GM06990 (cell line): ENCODE measurements at regions not wholly inside any gene's neighbourhood (a gene's known extent, or its start where the extent isn't known, plus 50 kb on each side); places are given as distances from the start of the nearest gene placed in this dataset.

ENCODE experiments used
- DNase-seq: peaks from one replicate; pipeline ENCODE4 v3.0.0-alpha.2; 2011; ENCODE audit not compliant: insufficient read length; ENCODE audit errors: extremely low read depth
- H3K27me3 ChIP-seq: replicated peaks from 2 replicates; pipeline ENCODE4 v1.6.0; 2011; ENCODE audit warnings: low read length; ENCODE audit not compliant: control insufficient read depth, insufficient read depth
- H3K36me3 ChIP-seq: 2 replicates; pipeline ENCODE4 v1.5.1; 2011; ENCODE audit warnings: low read length; ENCODE audit not compliant: control insufficient read depth, insufficient read depth
- H3K4me3 ChIP-seq: replicated peaks from 2 replicates; pipeline ENCODE4 v1.5.1; 2011; ENCODE audit warnings: low read depth, mild to moderate bottlenecking, control low read depth, low read length
- CTCF ChIP-seq: IDR thresholded peaks from 2 replicates; pipeline ENCODE4 v1.5.1; 2011; ENCODE audit warnings: low read length, control low read depth, mild to moderate bottlenecking, inconsistent platforms; ENCODE audit not compliant: insufficient read depth, poor library complexity, severe bottlenecking

- no peak for DNase-seq
- H3K36me3 ChIP-seq, result no peaks in the 10 kb centered on the region
- no peak for TF ChIP-seq CTCF
- no peaks in the 10 kb centered on the region for H3K27me3 ChIP-seq
- no peak overlapping the region for H3K4me3 ChIP-seq
These were observed 265.4 kb upstream of the KCNMB2 start for GRCh38 chr3:178270838-178271237.

DNA sequence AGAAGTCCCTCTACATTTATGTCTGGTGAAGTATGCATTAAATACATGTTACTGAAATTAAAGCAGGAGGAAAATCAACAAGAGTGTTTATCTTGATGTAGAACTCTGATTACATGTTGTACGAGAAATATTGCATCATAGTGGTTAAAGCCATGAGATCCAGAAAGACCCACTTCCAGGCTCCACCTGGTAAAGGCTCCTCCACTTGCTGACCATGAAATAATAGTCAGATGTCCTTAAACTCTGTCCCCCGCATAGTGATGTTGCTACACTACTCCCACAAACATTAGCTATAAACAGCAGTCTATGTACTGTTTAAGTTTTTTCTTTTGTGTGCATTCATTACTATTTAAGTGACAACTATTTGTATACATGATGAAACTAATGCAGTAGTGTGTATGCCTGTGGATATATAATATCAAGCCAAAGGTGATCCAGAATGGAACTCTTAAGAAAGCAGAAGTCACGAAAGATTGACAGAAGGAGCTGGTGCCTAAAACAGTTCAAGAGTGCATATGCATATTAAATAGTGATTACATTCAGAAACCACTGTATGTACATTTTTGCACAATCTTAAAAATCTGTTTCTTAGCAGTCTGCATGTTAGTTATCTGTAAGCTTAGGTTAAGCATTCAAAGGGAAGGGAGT lies 264.4 kb upstream of the KCNMB2 start:
- no peak for DNase-seq
- TF ChIP-seq CTCF, result no peak
- Histone ChIP-seq H3K4me3 (no peak overlapping the region), H3K36me3 (no peaks in the 10 kb centered on the region), H3K27me3 (no peaks in the 10 kb centered on the region)

DNA sequence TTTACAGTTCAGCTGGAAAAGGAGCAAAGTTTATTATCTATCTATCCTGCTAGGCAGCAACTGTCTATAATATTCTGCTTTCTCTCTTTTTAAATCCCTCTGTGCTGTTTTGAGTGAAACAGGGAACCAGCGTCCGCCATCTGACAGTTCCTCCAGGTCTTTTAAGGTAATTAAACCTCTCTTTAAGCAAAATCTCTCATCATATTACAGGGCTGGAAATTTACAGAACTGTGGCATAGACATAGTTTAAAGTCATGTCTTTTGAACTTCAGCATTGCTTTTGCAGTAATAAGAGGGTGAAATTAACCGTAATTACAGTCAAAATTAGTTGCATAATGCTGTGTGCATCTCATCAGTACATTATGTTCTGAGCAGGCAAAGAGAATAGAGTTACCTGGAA lies 263.4 kb upstream of the KCNMB2 start:
- Histone ChIP-seq H3K27me3 (no peaks in the 10 kb centered on the region), H3K4me3 (no peak overlapping the region), H3K36me3 (no peaks in the 10 kb centered on the region)
- no peak for TF ChIP-seq CTCF
- DNase-seq, result no peak

GRCh38 chr3:178274711-178275110 lies 261.5 kb upstream of the KCNMB2 start:
- DNase-seq, result no peak
- Histone ChIP-seq H3K4me3 (no peak overlapping the region), H3K27me3 (no peaks in the 10 kb centered on the region), H3K36me3 (no peaks in the 10 kb centered on the region)
- TF ChIP-seq CTCF, result no peak

GRCh38 chr3:178275311-178275710 lies 260.9 kb upstream of the KCNMB2 start:
- no peak for DNase-seq
- Histone ChIP-seq H3K4me3 (no peak overlapping the region), H3K36me3 (no peaks in the 10 kb centered on the region), H3K27me3 (no peaks in the 10 kb centered on the region)
- TF ChIP-seq CTCF, result no peak

DNA sequence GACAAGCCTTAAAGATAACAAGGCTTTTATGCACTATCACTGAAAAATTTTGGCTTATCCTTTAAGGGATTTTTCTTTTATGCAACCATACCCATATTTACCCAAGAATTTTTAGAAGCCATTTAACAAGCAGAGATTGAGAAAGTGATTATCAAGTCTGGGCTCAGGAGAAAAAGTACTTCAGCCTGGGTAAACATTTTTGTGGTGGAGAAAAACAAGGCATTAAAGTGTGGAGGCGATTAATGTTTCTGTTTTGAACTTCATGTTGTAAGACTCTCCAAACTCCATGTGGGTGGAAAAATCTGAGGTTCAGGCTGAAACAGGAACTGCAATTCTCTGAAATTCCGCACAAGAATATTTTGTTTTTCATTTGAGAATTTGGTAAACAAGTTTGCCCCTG lies 260.4 kb upstream of the KCNMB2 start:
- TF ChIP-seq CTCF, result no peak
- H3K4me3 ChIP-seq, result no peak overlapping the region
- no peak for DNase-seq
- no peaks in the 10 kb centered on the region for H3K27me3 ChIP-seq
- H3K36me3 ChIP-seq, result no peaks in the 10 kb centered on the region
